Stimulated activated CD4-positive, alpha-beta T cell treated with anti-CD3 and anti-CD28 coated beads, TNF-alpha, amount 100 ng/mL, for 48 hours (primary cell): ENCODE measurements at regions not wholly inside any gene's neighbourhood (a gene's known extent, or its start where the extent isn't known, plus 50 kb on each side); places are given as distances from the start of the nearest gene placed in this dataset.
A peak's percentile ranks its signal among the peaks of the same experiment; 100 is the strongest.

Experiments
- DNase-seq, 3 donors: peaks; one replicate each; pipeline ENCODE4 v3.0.0-alpha.2; 2020; ENCODE audit warnings: low read depth in 3 of 3

DNA sequence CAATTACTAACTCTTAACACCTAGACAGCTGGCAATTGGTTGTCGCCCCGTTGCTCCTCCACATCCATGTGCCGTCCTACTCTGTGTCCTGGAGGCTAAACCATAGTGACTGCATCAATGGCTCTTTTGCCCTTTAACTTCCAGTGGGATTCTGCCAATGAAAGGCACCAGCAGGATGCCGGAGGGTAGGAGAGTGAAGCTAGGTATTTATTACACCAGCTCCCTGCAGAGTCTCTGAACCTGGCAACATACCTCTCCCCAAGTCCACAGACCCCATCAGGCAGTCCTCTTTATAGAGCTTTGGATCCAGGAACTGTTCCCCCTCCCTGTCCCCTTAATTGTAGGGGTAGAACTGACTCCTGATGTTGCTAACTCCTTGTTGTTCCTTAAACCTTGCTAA is 426.8 kb downstream of the HNRNPD start:
- no peak for DNase-seq

- DNase-seq = no peak
Observed at GRCh38 chr4:81930506-81931238, 443.1 kb downstream of the HNRNPD start.

DNA sequence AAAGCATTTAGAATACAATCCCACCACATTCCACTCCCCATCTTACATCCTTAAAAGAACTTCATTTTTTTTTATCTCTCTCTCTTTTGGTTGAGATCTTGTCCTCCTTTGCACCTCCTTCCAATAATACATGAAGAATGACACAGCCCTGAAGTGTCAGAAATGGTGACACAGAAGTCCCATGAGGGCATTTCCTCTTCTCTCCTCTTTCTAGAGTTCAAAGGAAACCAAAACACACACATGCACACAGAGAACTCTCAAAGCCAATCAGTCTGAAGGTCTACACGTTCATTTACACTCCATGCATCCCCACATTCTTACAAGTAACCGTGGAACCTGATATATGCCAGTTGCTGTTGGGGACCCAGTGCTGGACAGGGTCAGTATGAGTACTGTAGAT is 450.7 kb downstream of the HNRNPD start:
- DNase-seq = peak in 1 of 3 donors; percentile 8

- no peak for DNase-seq
Observed at GRCh38 chr4:81922313-81922712, 450.6 kb upstream of the RASGEF1B start.

- DNase-seq = no peak
Observed at GRCh38 chr4:81921751-81922159, 450.0 kb upstream of the RASGEF1B start.

- DNase-seq = no peak
Observed at GRCh38 chr4:81919810-81920209, 448.1 kb upstream of the RASGEF1B start.

DNA sequence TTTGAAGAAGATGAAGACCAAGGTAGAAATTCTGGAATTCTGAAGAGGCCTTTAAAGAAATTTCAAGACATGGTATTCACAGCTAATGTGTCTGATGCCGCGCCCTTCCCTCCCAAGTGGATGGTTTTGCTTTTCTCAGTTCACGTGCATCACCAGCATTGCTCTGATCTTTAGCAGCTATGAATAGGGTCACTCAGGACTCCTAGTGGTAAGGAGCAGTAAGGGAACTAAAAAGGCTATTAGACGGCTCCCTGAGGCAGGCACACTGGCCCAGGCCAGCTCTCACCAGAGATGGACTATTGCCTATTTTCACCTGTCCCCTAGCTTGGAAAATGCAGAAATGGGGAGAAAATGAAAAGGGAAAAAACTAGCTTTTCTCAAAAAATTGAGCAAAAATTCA is 447.5 kb upstream of the RASGEF1B start:
- no peak for DNase-seq

DNA sequence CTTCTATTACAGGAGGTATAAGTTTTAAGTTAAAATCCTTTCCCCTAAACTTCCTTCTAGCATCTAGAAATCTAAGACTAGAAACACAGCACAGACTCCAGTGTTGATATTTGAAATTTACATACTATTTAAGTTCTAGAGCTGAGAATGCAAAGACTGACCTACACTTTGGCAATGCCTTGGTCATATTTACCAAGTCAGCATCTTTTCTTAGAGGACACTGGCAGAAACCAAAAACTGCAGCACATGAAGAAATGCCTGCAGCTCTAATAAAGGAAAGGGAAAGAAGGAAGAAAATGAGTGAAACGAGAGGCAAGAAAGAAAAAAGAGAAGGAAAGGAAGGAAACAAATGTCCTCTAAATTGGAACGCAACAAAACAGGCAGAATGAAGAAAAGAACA is 443.7 kb upstream of the RASGEF1B start:
- no peak for DNase-seq

GRCh38 chr4:81914623-81915022 is 442.9 kb upstream of the RASGEF1B start:
- DNase-seq = no peak

- peak; percentile 11 to 62 (median 41) for DNase-seq
Observed at GRCh38 chr4:81913427-81913879, 441.7 kb upstream of the RASGEF1B start.

GRCh38 chr4:81912376-81913030 is 440.8 kb upstream of the RASGEF1B start:
- DNase-seq = no peak

DNA sequence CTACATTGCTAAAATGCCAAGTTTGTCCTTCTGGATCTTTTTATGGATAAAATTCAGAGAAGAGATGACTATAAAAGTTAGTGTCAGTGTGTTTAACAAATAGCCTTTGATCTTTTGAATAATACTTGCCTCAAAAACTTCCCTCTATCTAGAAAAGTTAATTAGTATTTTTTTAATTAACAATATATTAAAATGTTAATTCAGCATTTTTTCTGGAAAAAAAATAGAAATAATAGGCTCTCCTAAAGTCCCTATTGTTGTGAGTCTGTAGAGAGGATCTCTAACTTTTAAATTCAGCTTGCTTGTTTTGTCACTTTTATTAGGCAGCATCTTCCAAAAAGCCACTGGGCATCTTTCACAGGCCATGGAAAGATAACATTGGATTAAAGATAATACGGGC is 435.2 kb upstream of the RASGEF1B start:
- DNase-seq = no peak

- no peak for DNase-seq
Observed at GRCh38 chr4:81905971-81906370, 434.3 kb upstream of the RASGEF1B start.

- DNase-seq = no peak
Observed at GRCh38 chr4:81904121-81904520, 432.4 kb upstream of the RASGEF1B start.

- no peak for DNase-seq
Observed at GRCh38 chr4:81903212-81903611, 431.5 kb upstream of the RASGEF1B start.

DNA sequence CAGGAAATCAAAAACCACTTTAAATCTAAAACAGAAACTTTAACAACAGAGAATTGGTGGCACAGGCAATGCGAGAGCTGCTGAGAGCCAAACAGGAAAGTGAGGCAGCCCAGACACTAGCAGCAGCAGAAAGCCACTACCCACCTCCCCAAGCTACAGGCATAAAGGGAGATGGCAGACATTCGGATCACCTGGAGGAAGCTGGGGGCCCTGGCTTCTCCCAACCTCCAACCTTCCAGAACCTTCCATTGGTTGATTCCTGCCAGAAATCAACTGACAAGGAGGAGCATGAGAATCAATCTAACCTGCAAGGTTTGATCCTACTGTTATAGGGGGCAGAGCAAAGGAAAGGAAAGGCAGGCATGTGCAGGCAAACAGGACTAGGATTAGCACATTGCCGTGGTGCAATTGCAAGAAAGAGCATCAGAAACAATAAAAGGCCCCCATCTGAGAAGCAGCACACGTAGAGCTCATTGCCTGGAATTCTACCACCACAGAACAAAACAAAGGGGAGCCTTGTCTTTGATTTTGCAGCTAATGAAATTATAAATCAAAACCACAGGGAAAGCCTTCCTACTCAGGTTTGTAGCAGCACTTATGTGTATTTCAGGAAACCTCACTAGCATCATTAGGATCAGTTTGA is 427.3 kb upstream of the RASGEF1B start:
- DNase-seq = no peak

GRCh38 chr4:81896936-81897335 is 425.2 kb upstream of the RASGEF1B start:
- DNase-seq = no peak

DNA sequence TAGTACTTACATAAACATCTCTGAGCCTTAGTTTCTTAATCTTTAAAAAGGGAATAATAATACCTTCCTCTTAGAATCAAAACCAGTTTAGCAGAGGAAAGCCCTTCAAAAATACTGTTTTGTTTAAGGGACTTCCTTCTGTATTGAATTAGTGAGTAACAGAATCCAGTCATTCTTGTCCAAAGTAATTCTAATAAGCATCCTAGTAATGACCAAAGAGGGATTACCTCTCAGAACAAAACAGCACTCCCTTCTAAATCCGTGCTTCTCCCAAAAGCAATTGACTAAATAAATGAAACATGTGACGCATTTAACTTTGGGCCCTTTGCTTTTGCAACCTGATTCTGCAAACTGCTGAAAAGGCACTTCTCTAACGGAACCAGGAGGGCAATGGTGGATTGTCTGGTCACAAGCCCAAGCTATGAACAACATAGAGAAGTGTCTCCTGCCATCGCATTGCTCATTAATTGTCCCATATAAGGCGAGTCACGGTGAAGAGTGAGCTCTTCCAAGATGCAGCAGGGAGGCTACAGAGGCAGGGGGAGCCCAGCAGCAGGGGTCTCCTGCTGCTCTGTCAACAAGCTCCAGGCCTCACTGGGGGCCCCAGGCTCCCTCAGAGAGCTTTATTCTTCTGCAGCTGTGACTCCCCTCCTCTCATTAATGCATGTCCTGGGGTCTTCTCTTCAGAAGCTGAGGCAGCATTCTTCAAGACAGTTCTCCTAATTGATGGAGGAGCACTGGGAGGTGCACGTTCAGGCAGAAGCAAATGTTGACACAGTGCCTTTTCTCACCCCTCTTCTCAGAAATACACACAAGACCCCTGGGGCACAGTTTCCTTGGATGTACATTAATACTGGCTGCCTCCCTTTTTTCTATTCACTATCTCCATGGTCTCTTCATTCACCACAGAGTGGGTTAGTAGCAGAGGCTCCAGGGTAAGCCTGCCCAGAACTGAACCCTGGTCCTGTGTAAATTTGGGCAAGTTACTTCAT is 419.6 kb upstream of the RASGEF1B start:
- no peak for DNase-seq

- no peak for DNase-seq
Observed at GRCh38 chr4:81884986-81885385, 413.3 kb upstream of the RASGEF1B start.

- no peak for DNase-seq
Observed at GRCh38 chr4:81883530-81884450, 412.1 kb upstream of the RASGEF1B start.

- no peak for DNase-seq
Observed at GRCh38 chr4:81883004-81883403, 411.3 kb upstream of the RASGEF1B start.
